Keratinocyte (primary cell): ENCODE measurements at regions not wholly inside any gene's neighbourhood (a gene's known extent, or its start where the extent isn't known, plus 50 kb on each side); places are given as distances from the start of the nearest gene placed in this dataset.
"Not testable (repeated sequence)": the region's sequence is repeated elsewhere in the genome, so short reads cannot be mapped to it uniquely, and the experiment has no call there.

Experiments
- DNase-seq: peaks from one replicate; pipeline ENCODE4 v3.0.0-alpha.2; 2011; ENCODE audit warnings: low read depth, missing footprints, low spot score
- FAIRE-seq: peaks from 2 replicates; lab custom pipeline; 2011; peaks lifted over from hg19 to GRCh38; lab: Jason Lieb, UNC
- H2AFZ ChIP-seq: 2 replicates; pipeline ENCODE4 v1.6.0; 2012; ENCODE audit warnings: low read length, control low read depth, inconsistent platforms; ENCODE audit not compliant: control insufficient read depth
- H3K27ac ChIP-seq: 2 replicates; pipeline ENCODE4 v1.5.1; 2011; ENCODE audit warnings: low read length; ENCODE audit not compliant: control insufficient read depth, insufficient read depth
- H3K27me3 ChIP-seq: 3 replicates; pipeline ENCODE4 v1.6.0; 2011; ENCODE audit warnings: low read length; ENCODE audit not compliant: control insufficient read depth, insufficient read depth; ENCODE audit errors: extremely low read depth
- H3K36me3 ChIP-seq, 2 experiments: 2 replicates in 1 of 2; 3 replicates in 1 of 2; pipeline ENCODE4 v1.5.1; 2011; ENCODE audit warnings: low read length in 2 of 2, mild to moderate bottlenecking in 1 of 2; ENCODE audit not compliant: control insufficient read depth in 2 of 2, insufficient read depth in 2 of 2; ENCODE audit errors: extremely low read depth in 1 of 2
- H3K4me1 ChIP-seq: 3 replicates; pipeline ENCODE4 v1.5.1; 2011; ENCODE audit warnings: low read length; ENCODE audit not compliant: control insufficient read depth, insufficient read depth; ENCODE audit errors: extremely low read depth
- H3K4me2 ChIP-seq: 3 replicates; pipeline ENCODE4 v1.6.0; 2011; ENCODE audit warnings: low read depth, low read length; ENCODE audit not compliant: control insufficient read depth, insufficient read depth; ENCODE audit errors: extremely low read depth
- H3K4me3 ChIP-seq, 3 experiments: fragments of 200-600 bp in 1 of 3; sonication (generic) in 1 of 3; 2 replicates in 2 of 3; 3 replicates in 1 of 3; pipeline ENCODE4 v1.5.1; 2011 to 2016; ENCODE audit warnings: low read length in 3 of 3, mild to moderate bottlenecking in 3 of 3, control low read depth in 2 of 3, inconsistent platforms in 1 of 3, low read depth in 1 of 3, mixed read lengths in 1 of 3, mixed run types in 1 of 3, moderate library complexity in 1 of 3; ENCODE audit not compliant: control insufficient read depth in 2 of 3, insufficient read depth in 2 of 3; ENCODE audit errors: extremely low read depth in 1 of 3
- H3K79me2 ChIP-seq: 2 replicates; pipeline ENCODE4 v1.6.0; 2012; ENCODE audit warnings: low read length; ENCODE audit not compliant: control insufficient read depth, insufficient read depth
- H3K9ac ChIP-seq: 3 replicates; pipeline ENCODE4 v1.6.0; 2011; ENCODE audit warnings: low read length; ENCODE audit not compliant: control insufficient read depth, insufficient read depth; ENCODE audit errors: extremely low read depth
- H3K9me1 ChIP-seq: 3 replicates; pipeline ENCODE4 v1.6.0; 2011; ENCODE audit warnings: low read length; ENCODE audit not compliant: control insufficient read depth, insufficient read depth; ENCODE audit errors: extremely low read depth
- H3K9me3 ChIP-seq: 2 replicates; pipeline ENCODE4 v1.5.1; 2012; ENCODE audit warnings: low read depth, low read length; ENCODE audit not compliant: control insufficient read depth
- H4K20me1 ChIP-seq: 3 replicates; pipeline ENCODE4 v1.6.0; 2011; ENCODE audit warnings: low read length; ENCODE audit not compliant: control insufficient read depth, insufficient read depth; ENCODE audit errors: extremely low read depth
- EZH2 ChIP-seq: IDR thresholded peaks from one replicate; pipeline ENCODE4 v1.6.1; 2012; ENCODE audit warnings: inconsistent platforms, mild to moderate bottlenecking, low read length, moderate library complexity
- dilution Hi-C: fragments of 300-500 bp; cut with MboI; formaldehyde crosslinking; loops from one replicate; pipeline ENCODE4 v1.7.0; 2020; ENCODE audit warnings: low sequenced_read_pairs; ENCODE audit not compliant: extremely low pct_ligation_motif_present
- TF ChIP-seq, protein P1 (sequence below), 3 experiments: IDR thresholded peaks in 1 of 3; conservative IDR thresholded peaks in 1 of 3; optimal IDR thresholded peaks in 1 of 3; 2 replicates in 2 of 3; 3 replicates in 1 of 3; pipeline versions ENCODE3 to v1.5.1; 2011; ENCODE audit warnings: low read length in 3 of 3, mild to moderate bottlenecking in 3 of 3, moderate library complexity in 2 of 3, control low read depth in 1 of 3, inconsistent platforms in 1 of 3; ENCODE audit not compliant: insufficient read depth in 2 of 3; ENCODE audit errors: extremely low read depth in 1 of 3

DNA sequence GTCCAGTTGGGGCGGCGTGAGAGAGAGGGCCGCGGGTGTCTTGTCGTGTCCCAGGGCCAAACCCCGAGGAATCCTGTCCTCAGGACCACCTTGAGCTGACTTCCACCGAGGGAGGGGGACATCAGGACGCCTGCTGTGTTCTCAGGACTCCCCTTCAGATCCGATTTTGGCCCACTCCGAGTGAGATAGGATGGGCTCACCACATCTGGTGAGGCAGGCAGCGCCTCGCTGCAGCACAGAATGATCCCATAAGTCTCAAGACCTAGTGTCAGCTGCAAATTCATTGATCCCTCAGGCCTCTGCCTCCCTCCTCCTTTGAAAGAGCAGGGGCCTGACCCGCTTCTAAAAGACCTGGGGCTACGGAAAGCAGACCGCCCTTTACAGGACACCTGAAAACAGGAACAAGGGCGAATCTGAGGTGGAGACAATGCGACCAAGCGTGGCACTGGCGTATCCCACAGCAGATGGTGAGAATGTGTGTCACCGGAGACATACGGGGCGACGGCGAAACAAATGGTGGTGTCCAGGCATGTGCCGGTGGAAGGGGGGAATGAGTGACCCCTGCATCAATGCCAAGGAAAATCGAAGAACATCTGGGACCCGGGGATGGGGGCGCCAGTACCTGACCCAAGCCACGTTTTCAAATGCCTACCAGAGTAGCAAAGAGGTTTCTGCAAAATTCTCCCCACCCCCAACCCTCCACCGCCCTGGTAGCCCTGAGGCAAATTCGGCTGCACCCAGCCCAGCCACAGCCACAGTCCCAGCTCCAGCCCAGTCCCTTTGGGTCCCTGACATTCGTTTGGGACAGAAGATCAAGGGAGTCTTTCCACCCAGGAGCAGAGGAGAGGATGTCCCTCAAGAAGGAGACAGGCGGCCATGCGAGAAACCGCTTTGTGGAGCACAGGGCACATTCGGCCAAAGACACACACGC, 162.1 kb upstream of the ZNF337 start:
- dilution Hi-C loops = no loop called here
- peak overlapping the region; percentile 69 for H2AFZ ChIP-seq
- peak overlapping the region; percentile 71 for H3K4me2 ChIP-seq
- FAIRE-seq = no peak
- no peak for DNase-seq
- TF ChIP-seq, protein P1, sequence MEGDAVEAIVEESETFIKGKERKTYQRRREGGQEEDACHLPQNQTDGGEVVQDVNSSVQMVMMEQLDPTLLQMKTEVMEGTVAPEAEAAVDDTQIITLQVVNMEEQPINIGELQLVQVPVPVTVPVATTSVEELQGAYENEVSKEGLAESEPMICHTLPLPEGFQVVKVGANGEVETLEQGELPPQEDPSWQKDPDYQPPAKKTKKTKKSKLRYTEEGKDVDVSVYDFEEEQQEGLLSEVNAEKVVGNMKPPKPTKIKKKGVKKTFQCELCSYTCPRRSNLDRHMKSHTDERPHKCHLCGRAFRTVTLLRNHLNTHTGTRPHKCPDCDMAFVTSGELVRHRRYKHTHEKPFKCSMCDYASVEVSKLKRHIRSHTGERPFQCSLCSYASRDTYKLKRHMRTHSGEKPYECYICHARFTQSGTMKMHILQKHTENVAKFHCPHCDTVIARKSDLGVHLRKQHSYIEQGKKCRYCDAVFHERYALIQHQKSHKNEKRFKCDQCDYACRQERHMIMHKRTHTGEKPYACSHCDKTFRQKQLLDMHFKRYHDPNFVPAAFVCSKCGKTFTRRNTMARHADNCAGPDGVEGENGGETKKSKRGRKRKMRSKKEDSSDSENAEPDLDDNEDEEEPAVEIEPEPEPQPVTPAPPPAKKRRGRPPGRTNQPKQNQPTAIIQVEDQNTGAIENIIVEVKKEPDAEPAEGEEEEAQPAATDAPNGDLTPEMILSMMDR (optimal IDR thresholded peaks at IDR 0.05 in 1 of 3, IDR thresholded peaks at IDR 0.05 in 1 of 3, conservative IDR thresholded peaks at IDR 0.05 in 1 of 3; ENCODE audit: extremely low read depth in 1 of 3, insufficient read depth in 2 of 3, low read length in 3 of 3) = no peak
- TF ChIP-seq EZH2 = peak; percentile 32
- H3K36me3 ChIP-seq = no peaks in the 10 kb centered on the region
- H3K4me1 ChIP-seq = peaks cover 30% of the 10 kb centered on the region
- H3K27ac ChIP-seq = no peak overlapping the region
- no peak overlapping the region for H3K9ac ChIP-seq
- no peaks in the 10 kb centered on the region for H4K20me1 ChIP-seq
- H3K4me3 ChIP-seq = peak overlapping the region; percentile 18 to 54 (median 32)
- no peaks in the 10 kb centered on the region for H3K9me3 ChIP-seq
- H3K27me3 ChIP-seq = peaks cover 25% of the 10 kb centered on the region
- no peaks in the 10 kb centered on the region for H3K9me1 ChIP-seq
- H3K79me2 ChIP-seq = no peaks in the 10 kb centered on the region

DNA sequence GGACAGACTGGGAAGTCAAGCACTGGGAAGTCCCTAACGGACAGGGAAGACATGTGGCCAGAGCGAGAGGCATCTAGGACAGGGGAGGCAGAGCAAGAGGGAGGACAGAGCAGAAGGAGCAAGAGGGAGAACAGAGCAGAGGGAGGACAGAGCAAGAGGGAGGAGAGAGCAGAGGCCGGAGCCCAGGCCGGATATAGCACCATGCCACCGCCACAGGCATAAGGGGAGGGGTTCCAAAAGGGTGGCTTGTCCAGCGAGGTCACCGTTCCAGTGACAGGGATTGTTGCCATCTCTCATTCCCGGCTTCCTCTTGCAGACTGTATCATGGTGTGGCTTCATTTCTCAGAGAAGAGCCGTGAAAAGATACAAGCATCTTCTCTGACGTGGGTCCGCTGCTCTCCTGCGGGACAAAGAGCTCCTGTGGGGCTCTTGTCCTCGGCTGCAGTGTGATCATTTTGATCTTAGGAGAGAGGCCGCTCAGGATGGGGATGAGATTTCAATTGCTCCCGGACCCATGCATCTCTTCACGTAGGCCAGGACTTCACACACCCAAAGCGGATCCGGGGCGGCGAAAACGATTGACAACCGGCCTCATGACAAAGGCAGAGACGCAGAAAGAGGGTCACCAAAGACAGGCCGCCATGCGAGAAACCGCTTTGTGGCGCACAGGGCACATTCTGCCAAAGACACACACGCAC, 160.6 kb upstream of the ZNF337 start:
- H3K9me3 ChIP-seq, H3K36me3 ChIP-seq, H3K27ac ChIP-seq, DNase-seq, dilution Hi-C loops, H3K9me1 ChIP-seq, FAIRE-seq, H4K20me1 ChIP-seq, H3K4me3 ChIP-seq, H2AFZ ChIP-seq, H3K79me2 ChIP-seq, H3K9ac ChIP-seq, H3K4me2 ChIP-seq: not testable (repeated sequence)
- Histone ChIP-seq H3K27me3 (peaks cover 25% of the 10 kb centered on the region), H3K4me1 (peaks cover 18% of the 10 kb centered on the region)
